ENCODE measurements at regions not wholly inside any gene's neighbourhood (a gene's known extent, or its start where the extent isn't known, plus 50 kb on each side); places are given as distances from the start of the nearest gene placed in this dataset.

DNA sequence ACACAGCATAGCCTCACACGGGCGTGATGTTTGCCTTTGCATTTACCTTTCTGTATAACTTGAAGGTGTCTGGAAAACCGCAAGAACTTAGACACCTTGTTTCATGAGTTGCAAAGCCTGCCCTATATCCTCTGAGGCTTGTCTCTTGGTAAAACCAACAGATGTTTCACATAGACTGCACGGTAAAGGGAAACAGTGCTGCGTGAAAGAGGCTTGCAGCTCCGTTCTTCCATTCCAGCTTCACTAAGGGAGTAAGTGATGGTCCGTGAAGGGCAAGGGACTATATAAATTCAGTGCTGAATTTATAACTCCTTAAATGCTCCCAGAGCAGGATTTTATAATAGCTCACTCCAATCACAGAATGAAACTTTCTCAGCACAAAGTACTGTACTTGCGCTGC lies 360.5 kb downstream of the SOX11 start (continued):
- TF ChIP-seq, protein P1, sequence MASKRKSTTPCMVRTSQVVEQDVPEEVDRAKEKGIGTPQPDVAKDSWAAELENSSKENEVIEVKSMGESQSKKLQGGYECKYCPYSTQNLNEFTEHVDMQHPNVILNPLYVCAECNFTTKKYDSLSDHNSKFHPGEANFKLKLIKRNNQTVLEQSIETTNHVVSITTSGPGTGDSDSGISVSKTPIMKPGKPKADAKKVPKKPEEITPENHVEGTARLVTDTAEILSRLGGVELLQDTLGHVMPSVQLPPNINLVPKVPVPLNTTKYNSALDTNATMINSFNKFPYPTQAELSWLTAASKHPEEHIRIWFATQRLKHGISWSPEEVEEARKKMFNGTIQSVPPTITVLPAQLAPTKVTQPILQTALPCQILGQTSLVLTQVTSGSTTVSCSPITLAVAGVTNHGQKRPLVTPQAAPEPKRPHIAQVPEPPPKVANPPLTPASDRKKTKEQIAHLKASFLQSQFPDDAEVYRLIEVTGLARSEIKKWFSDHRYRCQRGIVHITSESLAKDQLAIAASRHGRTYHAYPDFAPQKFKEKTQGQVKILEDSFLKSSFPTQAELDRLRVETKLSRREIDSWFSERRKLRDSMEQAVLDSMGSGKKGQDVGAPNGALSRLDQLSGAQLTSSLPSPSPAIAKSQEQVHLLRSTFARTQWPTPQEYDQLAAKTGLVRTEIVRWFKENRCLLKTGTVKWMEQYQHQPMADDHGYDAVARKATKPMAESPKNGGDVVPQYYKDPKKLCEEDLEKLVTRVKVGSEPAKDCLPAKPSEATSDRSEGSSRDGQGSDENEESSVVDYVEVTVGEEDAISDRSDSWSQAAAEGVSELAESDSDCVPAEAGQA (IDR thresholded peaks at IDR 0.05; ENCODE audit: low read depth), result no peak
- TF ChIP-seq, protein P1 (CRISPR knock-in tag; IDR thresholded peaks at IDR 0.05; ENCODE audit: borderline replicate concordance), result no peak
- TF ChIP-seq ZNF557 (CRISPR knock-in tag; IDR thresholded peaks at IDR 0.05) (no peak), HNRNPL (IDR thresholded peaks at IDR 0.05; ENCODE audit: low read depth, low read length) (no peak), CEBPB (IDR thresholded peaks at IDR 0.05; ENCODE audit: borderline replicate concordance, low read depth, low read length) (no peak), ZNF296 (CRISPR knock-in tag; conservative IDR thresholded peaks at IDR 0.05) (no peak), SP2 (CRISPR knock-in tag; IDR thresholded peaks at IDR 0.05) (no peak), ZNF383 (CRISPR knock-in tag; IDR thresholded peaks at IDR 0.05; ENCODE audit: borderline replicate concordance) (no peak), POLR2AphosphoS5 (IDR thresholded peaks at IDR 0.05; ENCODE audit: low read depth, low read length) (no peak)
- TF ChIP-seq, protein P2, sequence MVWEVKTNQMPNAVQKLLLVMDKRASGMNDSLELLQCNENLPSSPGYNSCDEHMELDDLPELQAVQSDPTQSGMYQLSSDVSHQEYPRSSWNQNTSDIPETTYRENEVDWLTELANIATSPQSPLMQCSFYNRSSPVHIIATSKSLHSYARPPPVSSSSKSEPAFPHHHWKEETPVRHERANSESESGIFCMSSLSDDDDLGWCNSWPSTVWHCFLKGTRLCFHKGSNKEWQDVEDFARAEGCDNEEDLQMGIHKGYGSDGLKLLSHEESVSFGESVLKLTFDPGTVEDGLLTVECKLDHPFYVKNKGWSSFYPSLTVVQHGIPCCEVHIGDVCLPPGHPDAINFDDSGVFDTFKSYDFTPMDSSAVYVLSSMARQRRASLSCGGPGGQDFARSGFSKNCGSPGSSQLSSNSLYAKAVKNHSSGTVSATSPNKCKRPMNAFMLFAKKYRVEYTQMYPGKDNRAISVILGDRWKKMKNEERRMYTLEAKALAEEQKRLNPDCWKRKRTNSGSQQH (CRISPR knock-in tag; IDR thresholded peaks at IDR 0.05; ENCODE audit: low read depth), result no peak
- TF ChIP-seq, protein P3, sequence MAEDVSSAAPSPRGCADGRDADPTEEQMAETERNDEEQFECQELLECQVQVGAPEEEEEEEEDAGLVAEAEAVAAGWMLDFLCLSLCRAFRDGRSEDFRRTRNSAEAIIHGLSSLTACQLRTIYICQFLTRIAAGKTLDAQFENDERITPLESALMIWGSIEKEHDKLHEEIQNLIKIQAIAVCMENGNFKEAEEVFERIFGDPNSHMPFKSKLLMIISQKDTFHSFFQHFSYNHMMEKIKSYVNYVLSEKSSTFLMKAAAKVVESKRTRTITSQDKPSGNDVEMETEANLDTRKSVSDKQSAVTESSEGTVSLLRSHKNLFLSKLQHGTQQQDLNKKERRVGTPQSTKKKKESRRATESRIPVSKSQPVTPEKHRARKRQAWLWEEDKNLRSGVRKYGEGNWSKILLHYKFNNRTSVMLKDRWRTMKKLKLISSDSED (CRISPR knock-in tag; IDR thresholded peaks at IDR 0.05), result no peak
- TF ChIP-seq, protein P4, sequence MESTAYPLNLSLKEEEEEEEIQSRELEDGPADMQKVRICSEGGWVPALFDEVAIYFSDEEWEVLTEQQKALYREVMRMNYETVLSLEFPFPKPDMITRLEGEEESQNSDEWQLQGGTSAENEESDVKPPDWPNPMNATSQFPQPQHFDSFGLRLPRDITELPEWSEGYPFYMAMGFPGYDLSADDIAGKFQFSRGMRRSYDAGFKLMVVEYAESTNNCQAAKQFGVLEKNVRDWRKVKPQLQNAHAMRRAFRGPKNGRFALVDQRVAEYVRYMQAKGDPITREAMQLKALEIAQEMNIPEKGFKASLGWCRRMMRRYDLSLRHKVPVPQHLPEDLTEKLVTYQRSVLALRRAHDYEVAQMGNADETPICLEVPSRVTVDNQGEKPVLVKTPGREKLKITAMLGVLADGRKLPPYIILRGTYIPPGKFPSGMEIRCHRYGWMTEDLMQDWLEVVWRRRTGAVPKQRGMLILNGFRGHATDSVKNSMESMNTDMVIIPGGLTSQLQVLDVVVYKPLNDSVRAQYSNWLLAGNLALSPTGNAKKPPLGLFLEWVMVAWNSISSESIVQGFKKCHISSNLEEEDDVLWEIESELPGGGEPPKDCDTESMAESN (CRISPR knock-in tag; conservative IDR thresholded peaks at IDR 0.05), result no peak
- TF ChIP-seq, protein P5, sequence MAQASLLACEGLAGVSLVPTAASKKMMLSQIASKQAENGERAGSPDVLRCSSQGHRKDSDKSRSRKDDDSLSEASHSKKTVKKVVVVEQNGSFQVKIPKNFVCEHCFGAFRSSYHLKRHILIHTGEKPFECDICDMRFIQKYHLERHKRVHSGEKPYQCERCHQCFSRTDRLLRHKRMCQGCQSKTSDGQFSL (CRISPR knock-in tag; IDR thresholded peaks at IDR 0.05), result no peak
- TF ChIP-seq, protein P6, sequence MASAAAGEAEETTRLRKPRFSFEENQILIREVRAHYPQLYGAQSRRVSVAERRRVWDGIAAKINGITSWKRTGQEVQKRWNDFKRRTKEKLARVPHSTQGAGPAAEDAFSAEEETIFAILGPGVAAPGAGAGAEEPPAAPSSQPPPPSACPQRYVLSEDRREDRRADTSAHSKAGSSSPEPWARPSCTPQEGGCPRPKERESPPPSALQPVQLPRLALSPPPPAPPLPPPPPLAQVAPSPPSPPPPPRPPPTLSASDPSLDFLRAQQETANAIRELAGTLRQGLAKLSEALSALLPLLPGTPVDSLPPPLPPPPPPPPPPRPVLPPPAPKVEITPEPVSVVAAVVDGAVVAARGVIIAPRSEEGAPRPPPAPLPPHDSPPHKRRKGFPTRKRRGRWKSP (CRISPR knock-in tag; IDR thresholded peaks at IDR 0.05), result no peak

Data from HepG2 (cell line).